K562 (cell line): ENCODE measurements at regions not wholly inside any gene's neighbourhood (a gene's known extent, or its start where the extent isn't known, plus 50 kb on each side); places are given as distances from the start of the nearest gene placed in this dataset.
"Not testable (repeated sequence)": the region's sequence is repeated elsewhere in the genome, so short reads cannot be mapped to it uniquely, and the experiment has no call there.

Experiments
- ATAC-seq: fragments of 200-7000 bp; cut with Tn5 transposase; 3 replicates; pipeline ENCODE4 v1.9.1; 2020; ENCODE audit warnings: moderate library complexity
- BruUV-seq: library from RNA; stranded (reverse); fragments of 400-500 nt; replicated peaks from 2 replicates; lab custom pipeline; 2021; lab: Mats Ljungman, UMichigan
- CTCF ChIA-PET: fragments of 300-600 bp; formaldehyde crosslinking; extraction: SDS; loops from one replicate; lab custom pipeline; 2021; ENCODE audit warnings: low intra/inter-chr PET ratio; lab: Yijun Ruan, JAX
- POLR2A ChIA-PET: fragments of 300-600, 350-650 bp; sonication (Branson Sonifier 250); formaldehyde crosslinking; extraction: SDS; loops from one replicate; lab custom pipeline; 2021; ENCODE audit warnings: antibody characterized with exemption, inconsistent platforms; lab: Yijun Ruan, JAX
- DNase-seq, 4 experiments: peaks; one replicate each; pipeline versions ENCODE4 v3.0.0 to v3.0.0-alpha.2; 2011 to 2018; ENCODE audit warnings: low spot score in 3 of 4, mixed read lengths in 3 of 4; ENCODE audit errors: extremely low read depth in 1 of 4
- FAIRE-seq: peaks from 2 replicates; lab custom pipeline; 2011; peaks lifted over from hg19 to GRCh38; lab: Jason Lieb, UNC
- H2AFZ ChIP-seq: 2 replicates; pipeline ENCODE4 v1.6.0; 2011; ENCODE audit warnings: low read depth, low read length, control low read depth, inconsistent platforms
- H3K27ac ChIP-seq: fragments of 200-600 bp; 3 replicates; pipeline ENCODE4 v1.8.0; 2011; ENCODE audit warnings: low read depth, mild to moderate bottlenecking, control low read depth, inconsistent platforms, low read length, moderate library complexity, mixed read lengths; ENCODE audit errors: extremely low read depth
- H3K27me3 ChIP-seq, 2 experiments: fragments of 300-600 bp in 1 of 2; 2 replicates in 1 of 2; 3 replicates in 1 of 2; pipeline versions ENCODE4 v1.6.0 to v1.8.0; 2011; ENCODE audit warnings: inconsistent platforms in 2 of 2, low read length in 2 of 2, mild to moderate bottlenecking in 1 of 2, mixed read lengths in 1 of 2, moderate library complexity in 1 of 2; ENCODE audit not compliant: control insufficient read depth in 2 of 2, insufficient read depth in 2 of 2
- H3K36me3 ChIP-seq: fragments of 300-600 bp; 3 replicates; pipeline ENCODE4 v1.8.0; 2011; ENCODE audit warnings: mild to moderate bottlenecking, low read length, inconsistent platforms; ENCODE audit not compliant: control insufficient read depth, insufficient read depth
- H3K4me1 ChIP-seq, 2 experiments: fragments of 200-600 bp in 1 of 2; replicated peaks in 1 of 2; 2 replicates in 1 of 2; 3 replicates in 1 of 2; pipeline versions ENCODE4 v1.5.1 to v1.8.0; 2011; ENCODE audit warnings: inconsistent platforms in 2 of 2, low read length in 2 of 2, mild to moderate bottlenecking in 1 of 2, mixed read lengths in 1 of 2, moderate library complexity in 1 of 2; ENCODE audit not compliant: control insufficient read depth in 2 of 2, insufficient read depth in 2 of 2
- H3K4me2 ChIP-seq: 2 replicates; pipeline ENCODE4 v1.6.1; 2011; ENCODE audit warnings: low read length, control low read depth, inconsistent platforms, mixed read lengths; ENCODE audit not compliant: insufficient read depth
- H3K4me3 ChIP-seq: fragments of 200-600 bp; sonication (generic), shearing (Covaris generic); 2 replicates; pipeline ENCODE4 v1.5.1; 2016; ENCODE audit warnings: control low read depth, inconsistent platforms
- H3K79me2 ChIP-seq: fragments of 200-600 bp; 3 replicates; pipeline ENCODE4 v1.8.0; 2011; ENCODE audit warnings: low read length, inconsistent platforms; ENCODE audit not compliant: control insufficient read depth, insufficient read depth
- H3K9ac ChIP-seq, 2 experiments: 2 replicates each; pipeline versions ENCODE4 v1.6.0 to v1.6.1; 2011; ENCODE audit warnings: low read depth in 2 of 2, low read length in 2 of 2, control low read depth in 1 of 2, inconsistent platforms in 1 of 2, mild to moderate bottlenecking in 1 of 2, mixed read lengths in 1 of 2; ENCODE audit not compliant: insufficient read depth in 1 of 2
- H3K9me1 ChIP-seq: one replicate; pipeline ENCODE4 v1.6.0; 2011; ENCODE audit warnings: inconsistent platforms, mild to moderate bottlenecking, low read length, moderate library complexity; ENCODE audit not compliant: control insufficient read depth, insufficient read depth
- H3K9me3 ChIP-seq: replicated peaks from 2 replicates; pipeline ENCODE4 v1.5.1; 2011; ENCODE audit warnings: low read depth, low read length, inconsistent platforms; ENCODE audit not compliant: control insufficient read depth, insufficient read depth
- H4K20me1 ChIP-seq: replicated peaks from 2 replicates; pipeline ENCODE4 v1.6.1; 2011; ENCODE audit warnings: low read length, inconsistent platforms, mixed read lengths; ENCODE audit not compliant: control insufficient read depth, insufficient read depth
- ATF1 ChIP-seq, 2 experiments: fragments of 450-650 bp in 1 of 2; IDR thresholded peaks; 2 replicates each; pipeline ENCODE4 v1.6.1; 2016; ENCODE audit warnings: missing compliant biosample characterization in 1 of 2, missing genetic modification characterization in 1 of 2
- ATF4 ChIP-seq: fragments of 450-650 bp; formaldehyde crosslinking; IDR thresholded peaks from 2 replicates; pipeline ENCODE4 v1.4.0; 2022; ENCODE audit warnings: mild to moderate bottlenecking, moderate library complexity
- ETS2 ChIP-seq: IDR thresholded peaks from 2 replicates; pipeline ENCODE4 v1.6.1; 2016; ENCODE audit warnings: borderline replicate concordance, missing genetic modification characterization, mild to moderate bottlenecking, moderate library complexity, missing compliant biosample characterization; ENCODE audit not compliant: poor library complexity, severe bottlenecking
- NR2C1 ChIP-seq, 2 experiments: fragments of 450-650 bp; IDR thresholded peaks; 2 replicates each; pipeline ENCODE4 v1.6.1; 2017; ENCODE audit warnings: mild to moderate bottlenecking in 2 of 2, antibody characterized with exemption in 1 of 2, inconsistent platforms in 1 of 2, missing compliant biosample characterization in 1 of 2, missing genetic modification characterization in 1 of 2
- RHOXF2B ChIP-seq: fragments of 250-450 bp; sonication (Bioruptor Pico); conservative IDR thresholded peaks from 2 replicates; pipeline ENCODE4 v1.5.1; 2021
- SLC30A9 ChIP-seq: fragments of 250-450 bp; sonication (Bioruptor Pico); IDR thresholded peaks from 2 replicates; pipeline ENCODE4 v1.8.0; 2022; ENCODE audit warnings: mild to moderate bottlenecking, moderate library complexity
- SREBF1 ChIP-seq: fragments of 150-350 bp; IDR thresholded peaks from 2 replicates; pipeline ENCODE4 v1.6.1; 2014; ENCODE audit warnings: antibody characterized with exemption, low read depth, low read length, borderline replicate concordance
- UBTF ChIP-seq, 2 experiments: IDR thresholded peaks; 2 replicates each; pipeline ENCODE4 v1.6.1; 2012; ENCODE audit warnings: improper control_type of control experiment in 2 of 2, low read depth in 2 of 2, low read length in 2 of 2, borderline replicate concordance in 1 of 2
- WGBS: fragments of 100-300 bp; shearing (Covaris generic); methylation state at CpG from one replicate; pipeline ENCODE4 v1.1.6; 2016; ENCODE audit warnings: low coverage, mixed read lengths; ENCODE audit not compliant: insufficient coverage; ENCODE audit errors: missing lambda C conversion rate; 5-methylcytosine and 5-hydroxymethylcytosine counted together
- in situ Hi-C: fragments of 300-500 bp; cut with MboI; formaldehyde crosslinking; loops from 4 replicates; pipeline ENCODE4 v1.15.0; 2018; ENCODE audit warnings: inconsistent platforms, mixed read lengths
- intact Hi-C: fragments of 100-400 bp; cut with micrococcal nuclease; formaldehyde crosslinking; loops from 2 replicates; pipeline ENCODE4 v1.14.2; 2022

GRCh38 chr19:27392027-27392632 lies 1820.8 kb downstream of the UQCRFS1 start:
- no peak for ATAC-seq
- FAIRE-seq: no peak

GRCh38 chr19:27379306-27379705 lies 1833.6 kb downstream of the UQCRFS1 start:
- FAIRE-seq, ATAC-seq, H3K79me2 ChIP-seq, H3K4me1 ChIP-seq, in situ Hi-C loops, H3K9ac ChIP-seq, H3K9me3 ChIP-seq, H2AFZ ChIP-seq, intact Hi-C loops, H4K20me1 ChIP-seq, POLR2A ChIA-PET, H3K9me1 ChIP-seq, BruUV-seq, DNase-seq, H3K36me3 ChIP-seq, H3K27ac ChIP-seq, H3K4me2 ChIP-seq, CTCF ChIA-PET, H3K27me3 ChIP-seq, H3K4me3 ChIP-seq: not testable (repeated sequence)
- 1% methylated on average over 5 of the region's 5 CpGs for WGBS

More at GRCh38 chr19:27392027-27392632, 1820.8 kb downstream of the UQCRFS1 start:
- Histone ChIP-seq H3K27ac (no peak overlapping the region), H2AFZ (no peak overlapping the region), H3K4me1 (no peaks in the 10 kb centered on the region), H3K9ac (no peak overlapping the region)
- no peak for DNase-seq
- intact Hi-C loops (no loop called here), in situ Hi-C loops (no loop called here)
- TF ChIP-seq ATF4: no peak
- TF ChIP-seq NR2C1 (IDR thresholded peaks at IDR 0.05): no peak
- no peak for TF ChIP-seq NR2C1 (tag; IDR thresholded peaks at IDR 0.05)
- TF ChIP-seq SLC30A9 (CRISPR knock-in tag): no peak
- no peak for TF ChIP-seq ETS2 (tag)
- no peak for TF ChIP-seq ATF1 (CRISPR knock-in tag; IDR thresholded peaks at IDR 0.05)
- no peak for TF ChIP-seq ATF1 (tag; IDR thresholded peaks at IDR 0.05)
- no peak for TF ChIP-seq SREBF1
- TF ChIP-seq UBTF (IDR thresholded peaks at IDR 0.05; ENCODE audit: borderline replicate concordance in 1 of 2, low read depth in 2 of 2, low read length in 2 of 2): no peak
- no peak for TF ChIP-seq RHOXF2B (CRISPR knock-in tag)
- TF ChIP-seq, all 486 proteins: peak for 0
- no peaks in the 10 kb centered on the region for H3K27me3 ChIP-seq
- H3K79me2 ChIP-seq: no peaks in the 10 kb centered on the region
- CTCF ChIA-PET: no interaction called here
- no peaks in the 10 kb centered on the region for H4K20me1 ChIP-seq
- no peak overlapping the region for H3K4me3 ChIP-seq
- BruUV-seq: no TSS peak
- POLR2A ChIA-PET: no interaction called here
- H3K4me2 ChIP-seq: no peak overlapping the region
- no peaks in the 10 kb centered on the region; the same call in 1 of the 2 replicates for H3K9me3 ChIP-seq
- no peaks in the 10 kb centered on the region for H3K36me3 ChIP-seq
- WGBS: 0% methylated on average over 5 of the region's 5 CpGs
- no peaks in the 10 kb centered on the region for H3K9me1 ChIP-seq
